ENCODE measurements at regions not wholly inside any gene's neighbourhood (a gene's known extent, or its start where the extent isn't known, plus 50 kb on each side); places are given as distances from the start of the nearest gene placed in this dataset.

DNA sequence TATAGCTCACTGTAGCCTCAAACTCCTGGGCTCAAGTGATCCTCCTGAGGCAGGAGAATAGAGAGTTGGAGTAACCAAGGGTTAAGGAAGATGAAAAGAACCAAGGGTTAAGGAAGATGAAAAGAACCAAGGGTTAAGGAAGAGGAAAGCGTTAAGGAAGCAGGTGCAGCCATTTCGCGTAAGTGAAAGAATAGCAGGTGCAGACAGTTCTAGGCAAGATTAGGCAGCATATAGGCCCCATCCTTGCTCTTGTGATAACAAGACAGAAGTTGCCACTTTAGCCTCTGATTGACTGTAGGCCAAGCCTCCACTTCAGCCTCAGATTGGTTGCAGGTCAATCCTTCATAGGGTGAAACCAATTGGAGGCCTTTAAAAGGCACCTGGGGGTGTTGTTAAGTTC lies 677.4 kb downstream of the PDCD6IP start:
- TF ChIP-seq CTCF (conservative IDR thresholded peaks at IDR 0.05) (no peak), EZH2 (IDR thresholded peaks at IDR 0.05; ENCODE audit: low read depth) (no peak)
